ENCODE measurements at regions not wholly inside any gene's neighbourhood (a gene's known extent, or its start where the extent isn't known, plus 50 kb on each side); places are given as distances from the start of the nearest gene placed in this dataset.

DNA sequence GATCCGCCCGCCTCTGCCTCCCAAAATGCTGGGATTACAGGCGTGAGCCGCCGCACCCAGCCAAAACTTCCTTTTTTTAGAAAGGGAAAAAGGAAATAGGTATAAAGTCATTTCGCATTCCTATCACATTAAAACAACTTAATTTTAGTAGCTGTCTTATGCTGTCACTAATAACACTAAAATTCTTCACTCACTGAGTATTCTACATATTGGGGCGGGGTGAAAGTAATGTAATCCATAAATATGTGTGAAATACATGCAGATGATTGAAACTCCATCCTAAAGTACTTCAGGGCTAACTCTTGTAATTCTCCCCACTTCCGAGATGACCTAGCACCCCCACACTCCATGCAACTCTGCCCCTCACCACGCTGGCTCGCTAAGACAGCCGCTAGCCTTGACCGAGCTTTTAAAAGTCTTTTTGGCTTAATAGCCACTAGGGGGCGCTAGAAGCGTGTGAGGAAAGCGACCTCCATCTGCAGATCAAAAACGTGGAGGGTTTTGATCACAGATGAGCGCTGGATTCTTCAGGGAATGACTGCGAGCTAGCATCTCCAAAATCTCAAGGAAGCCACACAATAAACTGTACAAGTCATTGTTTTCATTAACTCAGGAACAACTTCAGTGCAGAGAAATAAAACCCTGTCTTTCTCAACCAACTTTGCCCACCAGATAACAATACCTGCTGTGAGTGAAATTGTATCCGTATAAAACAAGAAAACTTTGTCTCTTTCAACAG is 129.3 kb upstream of the IGF1R start:
- DNase-seq (peak; percentile 52), ATAC-seq (peak; percentile 83 to 86)
- intact Hi-C loops (cut with DNase I): loop anchor here (2.0 to 5.0 kb wide), 3 partner anchors 128 to 558 kb away; no protein-coding TSS in a partner anchor

DNA sequence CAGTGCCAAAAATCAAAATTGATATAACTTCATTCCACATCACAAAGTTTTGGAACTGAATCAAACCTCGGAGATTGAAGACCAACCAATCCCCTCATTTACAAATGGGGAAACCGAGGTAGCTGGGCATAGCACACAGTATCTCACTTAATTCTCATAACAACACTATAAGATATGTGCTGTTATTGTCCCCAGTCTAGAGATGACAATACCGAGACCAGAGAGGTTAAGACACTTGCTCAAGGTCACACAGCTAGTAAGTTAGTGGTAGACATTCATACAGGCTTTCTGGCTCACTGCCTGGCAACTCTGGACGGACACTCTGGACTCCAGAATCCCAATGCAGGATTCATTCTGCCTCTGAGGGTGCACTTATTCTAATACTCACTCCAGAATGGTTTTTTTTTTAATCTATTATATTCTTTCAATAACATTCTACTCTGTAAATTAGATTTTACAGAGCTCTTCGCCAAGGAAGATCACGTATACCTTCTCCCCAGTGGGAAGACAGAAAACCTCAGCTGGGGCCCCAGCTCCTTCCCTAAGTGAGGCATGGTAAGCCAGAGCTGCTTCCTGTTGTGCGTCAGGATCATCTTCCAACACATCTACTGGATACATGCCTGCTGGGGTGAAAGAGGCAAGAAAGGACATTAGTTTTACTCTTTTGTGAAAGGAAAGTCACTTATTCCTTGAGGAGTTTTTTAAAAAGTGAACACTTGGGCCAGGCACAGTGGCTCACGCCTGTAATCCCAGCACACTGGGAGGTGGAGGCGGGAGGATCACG is 128.4 kb upstream of the IGF1R start:
- no peak for DNase-seq
- intact Hi-C loops (cut with DNase I): loop anchor here (2.0 to 10.0 kb wide), 4 partner anchors 115 to 557 kb away; no protein-coding TSS in a partner anchor
- ATAC-seq: no peak

DNA sequence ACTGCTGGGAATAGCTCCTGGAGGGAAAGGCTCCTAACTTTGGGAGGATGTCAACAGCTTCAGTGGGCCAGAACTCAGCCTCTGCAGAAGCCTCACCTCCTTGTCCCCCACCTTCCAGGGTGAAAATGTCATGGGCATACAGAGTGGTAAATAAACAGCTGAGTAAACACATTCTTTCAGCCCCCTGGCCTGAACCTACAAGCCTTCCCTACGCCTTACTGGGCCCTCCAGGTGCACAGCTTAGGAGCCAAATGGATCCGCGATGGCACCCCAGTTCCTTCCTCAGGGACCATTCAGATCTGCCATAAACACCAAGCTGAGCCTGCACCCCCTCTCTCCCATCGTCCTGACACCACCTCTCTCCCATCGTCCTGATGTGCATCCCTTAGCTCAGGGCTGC is 126.2 kb upstream of the IGF1R start:
- no peak for DNase-seq

DNA sequence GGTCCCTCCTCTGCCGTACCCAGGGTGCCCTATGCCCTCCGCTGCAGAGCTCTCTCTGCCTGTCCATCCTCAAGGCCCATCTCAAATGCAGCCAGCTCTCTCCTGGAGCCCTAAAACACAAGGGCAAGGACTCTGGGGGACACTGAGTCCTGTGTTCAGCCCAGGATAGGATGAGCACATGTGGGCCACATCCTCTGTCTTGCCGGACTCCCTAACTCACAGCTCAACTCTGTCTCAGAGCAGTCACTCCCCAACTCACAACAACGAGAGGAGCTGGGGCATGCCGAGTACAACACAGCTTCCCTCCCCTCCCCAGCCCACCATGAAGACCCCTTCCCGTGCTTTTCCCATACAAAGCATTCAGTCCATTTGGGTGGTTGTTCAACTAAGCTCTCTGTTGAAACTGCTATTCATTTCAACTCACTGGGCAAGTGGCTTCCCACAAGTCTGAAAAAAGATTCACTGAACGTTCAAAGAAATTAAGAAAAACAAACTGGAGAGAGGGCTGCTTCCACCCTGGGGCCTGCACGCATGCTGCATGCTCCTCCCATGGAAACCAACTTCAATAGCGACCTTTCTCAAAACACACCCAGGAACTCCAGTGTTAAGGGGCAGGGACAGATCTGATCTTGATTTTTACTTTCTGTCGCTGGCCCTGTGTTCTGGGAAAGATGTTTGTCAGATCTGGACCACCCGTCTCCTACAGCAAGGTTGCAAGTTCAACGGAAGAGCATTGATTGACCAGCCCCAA is 124.3 kb upstream of the IGF1R start:
- intact Hi-C loops (cut with DNase I): loop anchor here in 1 of 2 donors (10.0 kb wide), 1 partner anchor 111 kb away; no protein-coding TSS in a partner anchor
- ATAC-seq (no peak), DNase-seq (no peak)

More for the DNA sequence above, 126.2 kb upstream of the IGF1R start:
- intact Hi-C loops (cut with DNase I): loop anchor here in 1 of 2 donors (10.0 kb wide), 1 partner anchor 113 kb away; no protein-coding TSS in a partner anchor
- no peak for ATAC-seq

DNA sequence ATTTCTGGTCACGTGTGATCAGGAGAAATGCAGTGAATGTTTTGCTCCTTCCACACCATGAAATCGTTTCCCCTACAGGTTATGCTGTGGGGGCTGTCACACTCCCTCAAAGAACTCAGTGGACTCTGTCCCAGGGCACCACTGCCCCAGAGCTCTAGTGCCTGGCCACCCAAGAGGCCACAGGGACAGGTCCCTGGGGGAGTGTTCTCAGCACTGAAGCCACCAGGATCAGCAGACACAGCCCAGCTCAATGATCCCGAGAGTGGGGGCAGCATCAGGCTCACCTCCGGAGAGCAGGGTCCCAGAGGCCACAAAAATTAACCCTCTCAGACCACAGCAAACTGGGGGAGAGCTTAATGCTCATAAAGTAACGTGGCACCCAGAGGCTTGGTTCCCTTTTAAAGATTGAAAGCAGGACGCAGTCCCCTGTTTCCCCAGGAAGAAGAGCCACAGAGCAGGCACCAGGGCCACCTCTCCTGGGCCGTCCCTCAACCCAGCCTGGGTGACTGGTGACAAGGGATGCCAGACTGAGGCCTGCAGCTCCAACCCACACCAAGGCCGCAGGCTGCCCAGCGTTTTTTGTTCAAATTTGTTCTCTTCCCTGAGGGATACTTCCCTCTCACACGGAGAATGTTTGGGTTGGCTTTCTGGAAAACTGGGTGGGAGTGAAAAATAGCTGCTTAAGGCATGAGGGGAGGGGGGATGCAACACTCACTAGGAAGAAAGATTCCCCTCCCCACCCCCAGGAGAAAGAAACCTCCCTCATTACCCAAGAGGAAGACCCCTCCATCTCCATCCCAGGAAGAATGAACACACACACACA is 123.3 kb upstream of the IGF1R start:
- peak in 1 of 2 donors; percentile 19 for ATAC-seq
- DNase-seq: no peak
- intact Hi-C loops (cut with DNase I): loop anchor here in 1 of 2 donors (10.0 kb wide), 1 partner anchor 110 kb away; no protein-coding TSS in a partner anchor

DNA sequence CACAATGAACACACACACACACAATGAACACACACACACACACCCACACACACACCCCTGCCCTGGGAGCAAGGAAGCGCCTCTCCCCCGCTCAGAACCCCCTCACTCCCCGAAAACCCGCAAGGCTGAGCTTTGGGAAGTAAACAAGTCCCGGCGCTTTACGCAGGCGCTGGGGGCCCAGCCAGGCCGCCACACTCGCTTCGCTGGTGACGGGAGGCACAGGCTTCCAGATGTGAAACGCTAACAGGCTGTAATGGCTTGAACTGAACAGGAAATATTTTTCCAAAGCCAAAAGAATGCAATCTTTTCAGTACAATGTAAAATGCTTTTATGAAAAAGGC is 122.7 kb upstream of the IGF1R start:
- peak; percentile 25 to 38 for ATAC-seq
- no peak for DNase-seq
- intact Hi-C loops (cut with DNase I): loop anchor here in 1 of 2 donors (10.0 kb wide), 1 partner anchor 109 kb away; no protein-coding TSS in a partner anchor

DNA sequence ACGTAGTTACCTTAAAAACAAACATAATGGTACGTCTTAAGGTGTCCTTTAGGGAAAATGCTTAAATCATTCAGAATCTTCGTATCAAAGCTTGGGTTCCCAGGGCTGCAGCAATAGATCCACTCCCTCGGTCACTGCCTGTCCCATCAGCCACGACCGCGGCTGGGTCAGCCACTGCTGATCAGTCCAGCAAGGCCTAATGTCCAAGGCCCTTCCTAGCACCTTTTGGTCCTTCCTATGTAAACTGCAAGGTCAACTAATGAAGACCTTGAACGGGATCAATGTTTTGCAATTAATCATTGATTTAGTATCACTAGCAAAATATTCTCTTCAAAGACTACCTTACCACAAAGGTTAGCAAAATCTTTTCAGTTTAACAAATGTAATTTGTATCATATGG is 122.2 kb upstream of the IGF1R start:
- intact Hi-C loops (cut with DNase I): loop anchor here in 1 of 2 donors (10.0 kb wide), 1 partner anchor 109 kb away; no protein-coding TSS in a partner anchor
- ATAC-seq (no peak), DNase-seq (no peak)

DNA sequence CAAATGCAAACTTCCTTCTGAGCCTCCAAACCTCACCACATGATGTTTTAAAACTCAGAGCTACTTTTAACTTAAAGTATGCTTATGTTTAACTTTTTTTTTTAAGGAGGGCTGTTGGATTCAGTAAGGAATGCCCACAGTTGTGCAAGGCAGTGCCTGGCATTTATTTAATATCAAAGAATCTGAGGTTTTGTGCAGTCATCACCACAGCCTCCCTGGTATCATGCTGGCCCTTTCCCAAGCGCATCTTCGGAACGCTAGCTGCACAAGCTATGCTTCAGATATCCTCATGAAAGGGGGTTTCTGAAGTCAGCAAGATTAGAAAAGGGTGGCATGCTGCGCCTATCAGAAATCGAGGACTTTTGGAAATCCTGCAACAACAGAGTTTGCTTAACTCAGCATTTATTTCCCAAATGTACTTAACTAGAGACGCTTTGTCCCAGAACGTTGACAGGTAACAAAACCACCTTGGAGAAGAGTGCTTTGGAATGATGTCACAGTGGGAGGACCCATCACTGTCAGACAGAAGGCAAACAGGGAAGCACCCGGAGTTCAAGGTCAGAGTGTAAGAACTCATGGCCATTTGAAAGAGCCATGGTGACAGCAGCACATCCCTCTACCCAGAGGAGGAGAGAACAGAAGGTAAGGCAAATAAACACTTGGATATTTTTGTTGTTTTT is 120.2 kb upstream of the IGF1R start:
- DNase-seq (no peak), ATAC-seq (peak in 1 of 2 donors; percentile 52)
- intact Hi-C loops (cut with DNase I): loop anchor here in 1 of 2 donors (10.0 kb wide), 1 partner anchor 107 kb away; no protein-coding TSS in a partner anchor

DNA sequence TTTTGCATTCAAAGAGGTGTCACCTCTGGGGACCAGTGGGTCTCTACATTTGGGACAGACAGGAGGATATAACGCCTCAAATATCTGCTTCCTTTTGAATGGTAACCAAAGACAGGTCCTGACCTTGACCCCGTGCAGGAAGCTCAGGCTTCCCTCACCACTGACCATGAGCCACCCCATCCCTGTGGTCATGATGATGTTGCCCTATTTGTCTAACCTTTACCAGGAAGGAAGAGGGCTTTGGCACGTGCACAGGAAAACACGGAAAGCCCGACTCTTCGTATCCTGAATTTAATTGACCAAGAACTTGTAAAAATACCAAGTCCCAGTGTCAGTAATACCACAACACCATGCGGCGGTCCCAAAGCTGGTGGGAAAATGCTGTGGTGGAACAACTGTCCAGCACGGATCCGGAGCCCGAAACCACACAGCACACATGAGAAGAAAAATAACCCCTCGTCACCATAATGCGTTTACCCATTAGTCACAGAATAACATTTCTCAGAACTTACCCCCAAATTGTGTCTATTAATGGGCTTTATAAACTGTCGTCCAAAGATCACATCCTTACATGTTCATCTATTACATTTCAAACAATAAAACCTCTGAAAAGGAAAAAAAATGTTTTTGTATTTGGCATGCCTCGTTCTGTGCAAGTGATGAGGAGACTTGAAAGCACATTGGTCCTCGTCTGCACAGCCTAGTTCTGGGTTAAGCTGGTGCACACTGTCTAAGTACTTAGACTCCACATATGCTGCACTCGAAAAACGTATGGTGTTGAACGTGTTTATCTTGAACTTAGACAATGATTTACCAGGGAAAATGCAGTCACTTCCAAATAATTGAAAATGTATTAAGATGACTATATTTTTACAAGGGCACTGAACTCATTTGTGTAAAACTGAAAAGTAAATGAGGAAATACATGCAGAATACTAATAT is 118.9 kb upstream of the IGF1R start:
- no peak for ATAC-seq
- intact Hi-C loops (cut with DNase I): loop anchor here in 1 of 2 donors (10.0 kb wide), 1 partner anchor 105 kb away; no protein-coding TSS in a partner anchor
- DNase-seq: no peak

DNA sequence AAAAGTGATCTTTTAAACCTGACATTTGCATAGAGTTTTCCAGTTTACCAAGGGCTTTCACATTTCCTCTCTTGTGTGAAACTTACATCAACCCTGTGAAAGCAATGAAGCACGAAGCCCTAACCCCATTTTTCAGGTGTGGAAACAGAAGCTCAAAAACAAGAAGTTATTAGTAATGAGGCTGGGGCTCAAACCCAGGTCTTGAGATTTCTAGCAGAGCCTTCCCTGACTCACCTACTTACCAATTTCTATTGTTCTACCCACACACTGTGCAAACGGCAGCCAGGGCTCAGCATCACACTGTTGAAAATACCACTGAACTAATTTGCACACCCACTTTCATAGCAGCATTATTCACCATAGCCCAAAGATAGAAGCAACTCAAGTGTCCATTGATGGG is 117.8 kb upstream of the IGF1R start:
- DNase-seq (no peak), ATAC-seq (no peak)
- intact Hi-C loops (cut with DNase I): no loop called here

DNA sequence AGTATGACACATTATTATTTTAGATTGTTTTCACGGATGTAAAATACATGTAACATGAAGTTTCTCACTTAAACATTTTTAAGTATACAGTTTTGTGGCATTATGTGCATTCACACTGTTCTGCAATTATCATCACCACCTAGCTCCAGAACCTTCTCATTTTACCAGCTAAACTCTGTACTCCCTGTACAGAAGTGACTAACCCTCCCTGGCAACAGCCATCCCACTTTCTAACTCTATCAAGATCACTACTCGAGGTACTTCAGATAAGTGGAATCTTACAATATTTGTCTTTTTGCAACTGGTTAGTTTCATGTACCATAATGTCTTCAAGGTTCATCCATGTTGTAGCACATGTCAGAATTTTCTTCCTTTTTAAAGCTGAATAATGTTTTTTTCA is 116.3 kb upstream of the IGF1R start:
- intact Hi-C loops (cut with DNase I): no loop called here
- ATAC-seq (no peak), DNase-seq (no peak)

DNA sequence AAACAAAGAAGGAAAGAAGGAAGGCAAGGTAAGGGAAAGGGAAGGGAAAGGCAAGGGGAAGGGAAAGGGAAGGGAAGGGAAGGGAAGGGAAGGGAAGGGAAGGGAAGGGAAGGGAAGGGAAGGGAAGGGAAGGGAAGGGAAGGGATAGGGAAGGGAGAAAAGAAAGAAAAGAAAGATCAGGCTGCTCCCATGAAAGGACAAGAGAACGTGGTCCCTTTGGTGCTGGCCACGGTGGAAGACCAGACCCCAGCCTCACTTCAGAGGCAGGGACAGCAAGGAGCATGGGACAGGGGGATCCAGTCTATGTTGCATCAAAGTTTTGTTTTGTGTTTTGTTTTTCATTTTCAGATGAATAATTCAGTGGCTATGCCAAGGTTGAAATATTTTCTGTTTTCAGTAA is 111.4 kb upstream of the IGF1R start:
- DNase-seq: no peak
- intact Hi-C loops (cut with DNase I): no loop called here
- ATAC-seq: no peak

DNA sequence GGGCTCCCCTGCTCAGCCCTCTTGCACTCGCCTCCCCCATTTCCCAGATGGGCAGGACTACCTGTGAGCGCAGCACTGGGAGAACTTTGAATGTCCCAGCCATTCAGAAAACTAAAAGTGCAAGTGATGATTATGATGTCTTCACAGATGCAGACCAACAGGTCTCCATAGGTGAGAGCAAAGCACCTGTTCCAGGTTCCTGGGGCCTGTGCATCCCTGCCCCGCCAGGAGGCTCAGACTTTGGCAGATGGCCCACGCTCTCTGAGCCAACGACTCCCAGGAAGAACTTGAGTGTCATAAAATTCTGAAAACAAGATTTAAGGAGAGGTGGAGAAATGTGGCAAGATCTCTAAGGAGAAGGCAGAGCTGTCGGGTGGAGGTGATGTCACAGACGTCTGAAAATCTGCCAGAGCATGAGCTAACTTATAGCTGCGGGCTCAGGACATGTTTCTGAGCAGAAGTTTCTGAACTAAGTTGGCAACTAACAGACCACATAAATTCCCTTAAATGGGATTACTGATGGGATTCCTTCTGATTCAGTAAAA is 110.8 kb upstream of the IGF1R start:
- DNase-seq (no peak), ATAC-seq (no peak)
- intact Hi-C loops (cut with DNase I): no loop called here

DNA sequence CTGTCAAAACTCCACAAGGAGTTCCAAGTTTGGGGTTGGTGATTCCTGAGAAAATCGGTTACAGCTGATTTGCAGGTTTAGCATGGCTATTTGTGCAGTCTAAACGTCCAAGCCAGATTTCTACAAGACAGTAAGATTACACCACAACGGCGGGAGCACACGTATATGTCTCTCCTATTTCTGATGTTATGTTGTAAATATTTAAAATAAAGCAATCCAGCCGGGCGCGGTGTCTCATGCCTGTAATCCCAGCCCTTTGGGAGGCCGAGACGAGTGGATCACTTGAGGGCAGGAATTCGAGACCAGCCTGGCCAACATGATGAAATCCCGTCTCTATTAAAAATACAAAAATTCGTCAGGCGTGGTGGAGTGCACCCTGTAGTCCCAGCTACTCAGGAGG is 106.8 kb upstream of the IGF1R start:
- intact Hi-C loops (cut with DNase I): loop anchor here in 1 of 2 donors (10.0 kb wide), 1 partner anchor 363 kb away; no protein-coding TSS in a partner anchor
- no peak for ATAC-seq
- DNase-seq: no peak

DNA sequence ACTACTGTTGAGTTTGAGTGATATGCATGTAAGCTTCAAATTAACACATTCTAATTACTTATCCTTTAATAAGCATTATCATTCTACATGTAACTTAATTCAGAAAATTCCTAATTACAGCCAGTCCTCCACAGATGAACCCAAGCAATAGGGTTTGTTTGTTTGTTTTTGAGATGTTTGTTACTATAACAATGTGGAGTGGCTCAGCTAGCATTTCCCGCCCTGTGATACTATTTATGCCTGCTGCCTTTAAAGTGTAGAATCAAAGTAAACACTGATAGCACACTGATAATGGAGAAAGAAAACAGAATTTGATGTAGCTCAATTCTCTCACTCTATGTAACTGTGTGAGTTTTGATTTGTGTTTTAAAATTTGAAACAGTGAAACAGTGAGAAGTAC is 105.1 kb upstream of the IGF1R start:
- DNase-seq (no peak), ATAC-seq (no peak)
- intact Hi-C loops (cut with DNase I): loop anchor here in 1 of 2 donors (10.0 kb wide), 1 partner anchor 362 kb away; no protein-coding TSS in a partner anchor

DNA sequence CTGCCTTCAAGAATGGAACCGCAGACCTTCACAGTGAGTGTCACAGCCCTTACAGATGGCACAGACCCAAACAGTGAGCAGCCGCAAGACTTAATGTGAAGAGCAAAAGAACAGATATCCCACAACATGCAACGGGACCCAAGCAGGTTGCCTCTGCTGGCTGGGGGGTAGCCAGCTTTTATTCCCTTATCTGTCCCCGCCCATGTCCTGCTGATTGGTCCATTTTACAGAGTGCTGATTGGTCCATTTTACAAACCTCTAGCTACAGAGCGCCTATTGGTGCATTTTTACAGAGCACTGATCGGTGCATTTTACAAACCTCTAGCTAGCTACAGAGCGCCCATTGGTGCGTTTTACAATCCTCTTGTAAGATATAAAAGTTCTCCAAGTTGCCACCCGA is 102.0 kb upstream of the IGF1R start:
- no peak for ATAC-seq
- intact Hi-C loops (cut with DNase I): loop anchor here in 1 of 2 donors (10.0 kb wide), 1 partner anchor 358 kb away; no protein-coding TSS in a partner anchor
- DNase-seq: no peak
